ENCODE measurements at regions not wholly inside any gene's neighbourhood (a gene's known extent, or its start where the extent isn't known, plus 50 kb on each side); places are given as distances from the start of the nearest gene placed in this dataset.
"Not testable (repeated sequence)": the region's sequence is repeated elsewhere in the genome, so short reads cannot be mapped to it uniquely, and the experiment has no call there.

DNA sequence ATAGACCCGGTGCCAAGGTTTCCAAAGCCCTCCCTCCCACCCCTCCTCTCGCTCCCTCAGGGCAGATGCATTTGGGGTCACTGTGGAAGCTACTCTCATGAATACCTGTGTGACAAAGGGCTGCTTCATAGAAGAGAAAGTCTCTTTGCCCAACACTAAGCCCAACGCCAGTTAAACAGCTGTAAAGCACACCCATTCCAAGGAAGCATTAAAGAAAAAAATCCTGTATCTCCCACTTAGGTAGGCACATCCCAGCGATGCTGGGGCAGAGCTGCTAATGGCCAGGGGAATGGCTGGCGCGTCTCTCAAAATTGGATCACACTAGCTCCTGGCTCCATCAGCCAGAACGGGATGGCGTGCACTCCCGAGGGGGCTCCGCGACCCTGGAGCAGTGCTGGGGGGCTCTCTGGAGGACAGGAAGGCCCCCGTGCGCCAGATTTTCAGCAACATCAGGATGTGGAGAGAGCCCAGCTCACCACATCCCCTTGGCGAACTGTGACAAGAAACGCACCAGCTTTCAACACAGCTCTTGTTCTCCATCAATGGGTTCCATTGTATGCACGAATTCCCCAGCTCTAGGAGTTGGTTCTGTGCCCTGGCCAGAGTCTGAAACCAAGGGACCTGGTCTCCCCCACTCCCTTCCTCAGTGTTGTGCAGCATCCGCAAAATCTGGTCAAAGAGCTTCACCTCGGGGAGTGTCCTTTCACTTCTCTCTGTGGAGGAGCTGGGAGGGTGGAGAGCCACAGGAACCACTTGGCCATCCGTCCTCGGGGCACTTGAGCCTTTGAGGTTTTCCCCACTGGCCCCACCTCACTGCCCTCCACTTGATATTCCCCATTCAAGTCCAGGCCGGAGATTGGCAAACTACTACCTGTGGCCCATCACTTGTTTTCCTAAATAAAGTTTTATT, 74.1 kb downstream of the TFAP2C start:
- ChIA-PET POLR2A (no interaction called here), CTCF (no interaction called here)
- no peak for DNase-seq
- Histone ChIP-seq H3K27me3 (ENCODE audit: insufficient read depth, low read length, poor library complexity, severe bottlenecking) (no peaks in the 10 kb centered on the region), H3K36me3 (ENCODE audit: insufficient read depth, low read length) (no peaks in the 10 kb centered on the region), H3K27ac (ENCODE audit: low read depth, low read length) (no peak overlapping the region), H3K9me3 (ENCODE audit: low read length) (no peaks in the 10 kb centered on the region), H3K4me1 (ENCODE audit: insufficient read depth, low read length) (no peaks in the 10 kb centered on the region), H3K4me3 (ENCODE audit: low read length) (no peak overlapping the region)
- Mint-ChIP-seq H3K4me1 (no peaks in the 10 kb centered on the region), H3K27me3 (peaks cover 0 to 3% of the 10 kb centered on the region in 2 donors), H3K4me3 (no peak overlapping the region), H3K36me3 (no peaks in the 10 kb centered on the region), H3K27ac (no peak overlapping the region), H3K9me3 (peaks cover 0 to 2% (median 0%) of the 10 kb centered on the region in 5 donors)

- Mint-ChIP-seq H3K9me3 (peaks cover 0 to 5% (median 4%) of the 10 kb centered on the region in 5 donors), H3K4me3 (no peak overlapping the region), H3K27me3 (peaks cover 6 to 7% of the 10 kb centered on the region in 2 donors), H3K36me3 (peaks cover 0 to 5% (median 0%) of the 10 kb centered on the region in 3 donors), H3K4me1 (no peaks in the 10 kb centered on the region), H3K27ac (no peak overlapping the region)
- no peaks in the 10 kb centered on the region for H3K9me3 ChIP-seq (ENCODE audit: low read length)
- H3K4me1 ChIP-seq (ENCODE audit: insufficient read depth, low read length), result no peaks in the 10 kb centered on the region
- ChIA-PET POLR2A (no interaction called here), CTCF (no interaction called here)
- no peak overlapping the region for H3K4me3 ChIP-seq (ENCODE audit: low read length)
- no peak overlapping the region for H3K27ac ChIP-seq (ENCODE audit: low read depth, low read length)
- no peaks in the 10 kb centered on the region for H3K27me3 ChIP-seq (ENCODE audit: insufficient read depth, low read length, poor library complexity, severe bottlenecking)
- no peaks in the 10 kb centered on the region for H3K36me3 ChIP-seq (ENCODE audit: insufficient read depth, low read length)
- DNase-seq, result no peak
These were observed 77.8 kb downstream of the TFAP2C start for GRCh38 chr20:56706867-56707360.

DNA sequence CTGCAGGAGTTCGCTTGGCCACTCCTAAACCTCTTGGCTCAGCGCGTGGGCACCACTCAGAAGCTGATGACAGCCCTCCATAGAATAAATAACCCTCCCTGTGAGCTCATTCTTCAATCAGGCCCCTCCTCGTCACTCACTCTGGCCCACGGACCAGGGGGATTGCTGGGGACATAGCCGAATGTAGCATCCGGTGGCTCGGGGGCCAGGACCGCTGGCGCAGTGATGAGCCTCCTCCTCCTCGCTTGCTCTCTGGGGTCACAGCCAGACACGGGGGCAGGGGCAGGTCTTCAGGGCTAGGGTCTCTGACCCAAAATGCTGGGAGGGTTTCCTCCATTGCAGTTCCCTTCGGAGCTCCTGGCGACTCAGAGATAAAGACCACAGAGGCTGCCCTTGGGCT, 79.9 kb downstream of the TFAP2C start:
- ChIA-PET CTCF (no interaction called here), POLR2A (no interaction called here)
- H3K4me3 ChIP-seq (ENCODE audit: low read length), result no peak overlapping the region
- H3K9me3 ChIP-seq (ENCODE audit: low read length), result no peaks in the 10 kb centered on the region
- no peak overlapping the region for H3K27ac ChIP-seq (ENCODE audit: low read depth, low read length)
- Mint-ChIP-seq H3K4me3 (no peak overlapping the region), H3K9me3 (peaks cover 0 to 5% (median 3%) of the 10 kb centered on the region in 5 donors), H3K27me3 (peaks cover 6 to 7% of the 10 kb centered on the region in 2 donors), H3K4me1 (no peaks in the 10 kb centered on the region), H3K27ac (no peak overlapping the region), H3K36me3 (peaks cover 0 to 5% (median 0%) of the 10 kb centered on the region in 3 donors)
- no peaks in the 10 kb centered on the region for H3K36me3 ChIP-seq (ENCODE audit: insufficient read depth, low read length)
- no peak for DNase-seq
- no peaks in the 10 kb centered on the region for H3K27me3 ChIP-seq (ENCODE audit: insufficient read depth, low read length, poor library complexity, severe bottlenecking)
- no peaks in the 10 kb centered on the region for H3K4me1 ChIP-seq (ENCODE audit: insufficient read depth, low read length)

DNA sequence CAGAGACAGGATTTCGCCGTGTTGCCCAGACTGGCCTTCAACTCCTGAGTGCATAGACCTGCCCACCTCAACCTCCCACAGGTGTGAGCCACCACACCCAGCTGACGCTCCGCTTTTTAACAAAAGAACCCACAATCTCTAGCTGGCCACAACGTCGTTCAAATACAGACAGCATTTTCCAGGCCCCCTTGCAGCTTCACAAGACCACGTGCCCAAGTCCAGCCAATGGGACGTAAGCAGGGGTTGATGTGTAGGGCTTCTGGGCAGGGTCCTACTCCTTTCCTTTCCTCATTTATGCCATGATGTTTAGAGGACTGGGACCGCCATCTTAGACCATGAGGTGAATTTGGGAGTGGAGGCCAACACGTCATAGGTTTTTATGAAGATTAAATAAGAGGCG, 81.0 kb downstream of the TFAP2C start:
- ChIA-PET POLR2A (no interaction called here), CTCF (no interaction called here)
- Histone ChIP-seq H3K9me3 (ENCODE audit: low read length) (no peaks in the 10 kb centered on the region), H3K27me3 (ENCODE audit: insufficient read depth, low read length, poor library complexity, severe bottlenecking) (no peaks in the 10 kb centered on the region), H3K4me1 (ENCODE audit: insufficient read depth, low read length) (no peaks in the 10 kb centered on the region), H3K4me3 (ENCODE audit: low read length) (no peak overlapping the region), H3K36me3 (ENCODE audit: insufficient read depth, low read length) (no peaks in the 10 kb centered on the region), H3K27ac (ENCODE audit: low read depth, low read length) (no peak overlapping the region)
- Mint-ChIP-seq H3K9me3 (peaks cover 0 to 5% (median 3%) of the 10 kb centered on the region in 5 donors), H3K27me3 (peaks cover 4 to 6% of the 10 kb centered on the region in 2 donors), H3K27ac (no peak overlapping the region), H3K36me3 (peaks cover 0 to 5% (median 0%) of the 10 kb centered on the region in 3 donors), H3K4me1 (no peaks in the 10 kb centered on the region), H3K4me3 (no peak overlapping the region)
- DNase-seq, result no peak

- DNase-seq; H3K27me3 ChIP-seq (ENCODE audit: insufficient read depth, low read length, poor library complexity, severe bottlenecking); H3K27me3 Mint-ChIP-seq; H3K27ac Mint-ChIP-seq; H3K9me3 ChIP-seq (ENCODE audit: low read length); H3K4me3 ChIP-seq (ENCODE audit: low read length); H3K36me3 ChIP-seq (ENCODE audit: insufficient read depth, low read length); H3K4me1 ChIP-seq (ENCODE audit: insufficient read depth, low read length); H3K4me1 Mint-ChIP-seq; H3K4me3 Mint-ChIP-seq; CTCF ChIA-PET; H3K9me3 Mint-ChIP-seq; POLR2A ChIA-PET; H3K36me3 Mint-ChIP-seq; H3K27ac ChIP-seq (ENCODE audit: low read depth, low read length): not testable (repeated sequence)
These were observed 81.5 kb downstream of the TFAP2C start for GRCh38 chr20:56710577-56710976.

- POLR2A ChIA-PET, result no interaction called here
- H3K4me3 Mint-ChIP-seq, result no peak overlapping the region
- H3K27ac Mint-ChIP-seq, result no peak overlapping the region
- Histone ChIP-seq H3K27me3 (ENCODE audit: insufficient read depth, low read length, poor library complexity, severe bottlenecking) (no peaks in the 10 kb centered on the region), H3K36me3 (ENCODE audit: insufficient read depth, low read length) (no peaks in the 10 kb centered on the region), H3K4me1 (ENCODE audit: insufficient read depth, low read length) (no peaks in the 10 kb centered on the region), H3K9me3 (ENCODE audit: low read length) (no peaks in the 10 kb centered on the region), H3K27ac (ENCODE audit: low read depth, low read length) (no peak overlapping the region), H3K4me3 (ENCODE audit: low read length) (no peak overlapping the region)
- peaks cover 6 to 9% of the 10 kb centered on the region in 2 donors for H3K27me3 Mint-ChIP-seq
- no peak for DNase-seq
- no peaks in the 10 kb centered on the region for H3K4me1 Mint-ChIP-seq
- CTCF ChIA-PET, result no interaction called here
- peaks cover 0 to 5% (median 3%) of the 10 kb centered on the region in 5 donors for H3K9me3 Mint-ChIP-seq
- peaks cover 0 to 5% (median 0%) of the 10 kb centered on the region in 3 donors for H3K36me3 Mint-ChIP-seq
These were observed 81.9 kb downstream of the TFAP2C start for GRCh38 chr20:56711018-56711417.

GRCh38 chr20:56715309-56715708, 86.2 kb downstream of the TFAP2C start:
- Histone ChIP-seq H3K4me3 (ENCODE audit: low read length) (no peak overlapping the region), H3K27ac (ENCODE audit: low read depth, low read length) (no peak overlapping the region), H3K36me3 (ENCODE audit: insufficient read depth, low read length) (no peaks in the 10 kb centered on the region), H3K4me1 (ENCODE audit: insufficient read depth, low read length) (no peaks in the 10 kb centered on the region), H3K27me3 (ENCODE audit: insufficient read depth, low read length, poor library complexity, severe bottlenecking) (no peaks in the 10 kb centered on the region), H3K9me3 (ENCODE audit: low read length) (no peaks in the 10 kb centered on the region)
- ChIA-PET POLR2A (no interaction called here), CTCF (no interaction called here)
- no peak for DNase-seq
- no peak overlapping the region for H3K4me3 Mint-ChIP-seq
- H3K4me1 Mint-ChIP-seq, result no peaks in the 10 kb centered on the region
- H3K36me3 Mint-ChIP-seq, result peaks cover 0 to 5% (median 0%) of the 10 kb centered on the region in 3 donors
- peaks cover 3 to 9% of the 10 kb centered on the region in 2 donors for H3K27me3 Mint-ChIP-seq
- no peak overlapping the region for H3K27ac Mint-ChIP-seq
- peaks cover 0 to 3% (median 3%) of the 10 kb centered on the region in 5 donors for H3K9me3 Mint-ChIP-seq

DNA sequence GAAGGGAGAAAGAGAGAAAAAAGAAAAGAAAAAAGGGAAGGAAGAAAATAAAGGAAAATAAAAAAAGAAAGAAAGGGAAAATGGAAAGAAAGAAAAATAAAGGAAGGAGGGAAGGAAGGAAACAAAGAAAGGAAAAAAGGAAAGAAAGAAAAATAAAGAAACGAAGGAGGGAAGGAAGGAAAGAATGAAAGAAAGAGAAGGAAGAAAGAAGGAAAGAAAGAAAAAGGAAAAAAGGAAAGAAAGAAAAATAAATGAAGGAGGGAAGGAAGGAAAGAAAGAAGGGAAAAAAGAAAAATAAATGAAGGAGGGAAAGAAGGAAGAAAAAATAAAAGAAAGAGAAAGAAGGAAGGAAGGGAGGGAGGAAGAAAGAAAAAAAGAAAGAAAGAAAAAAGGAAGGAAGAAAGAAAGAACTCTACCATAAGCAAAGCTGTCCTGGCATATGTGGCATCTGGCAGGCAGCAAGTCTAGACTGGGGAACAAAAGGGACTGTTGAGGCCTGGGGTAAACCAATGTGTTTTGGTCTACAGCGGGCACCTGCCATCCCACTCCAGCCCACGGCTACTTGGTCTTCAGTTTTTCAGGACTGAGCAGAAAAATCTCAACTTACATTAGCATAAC, 86.9 kb downstream of the TFAP2C start:
- Mint-ChIP-seq H3K27ac (no peak overlapping the region), H3K9me3 (peaks cover 0 to 3% (median 3%) of the 10 kb centered on the region in 5 donors), H3K36me3 (peaks cover 0 to 5% (median 0%) of the 10 kb centered on the region in 3 donors), H3K4me3 (no peak overlapping the region), H3K4me1 (no peaks in the 10 kb centered on the region), H3K27me3 (peaks cover 3 to 9% of the 10 kb centered on the region in 2 donors)
- ChIA-PET POLR2A (no interaction called here), CTCF (no interaction called here)
- DNase-seq, result no peak
- no peaks in the 10 kb centered on the region for H3K9me3 ChIP-seq (ENCODE audit: low read length)
- H3K36me3 ChIP-seq (ENCODE audit: insufficient read depth, low read length), result no peaks in the 10 kb centered on the region
- no peaks in the 10 kb centered on the region for H3K4me1 ChIP-seq (ENCODE audit: insufficient read depth, low read length)
- H3K4me3 ChIP-seq (ENCODE audit: low read length), result no peak overlapping the region
- no peaks in the 10 kb centered on the region for H3K27me3 ChIP-seq (ENCODE audit: insufficient read depth, low read length, poor library complexity, severe bottlenecking)
- no peak overlapping the region for H3K27ac ChIP-seq (ENCODE audit: low read depth, low read length)

Measured in CD8-positive, alpha-beta memory T cell (primary cell).